ENCODE measurements at regions not wholly inside any gene's neighbourhood (a gene's known extent, or its start where the extent isn't known, plus 50 kb on each side); places are given as distances from the start of the nearest gene placed in this dataset.

DNA sequence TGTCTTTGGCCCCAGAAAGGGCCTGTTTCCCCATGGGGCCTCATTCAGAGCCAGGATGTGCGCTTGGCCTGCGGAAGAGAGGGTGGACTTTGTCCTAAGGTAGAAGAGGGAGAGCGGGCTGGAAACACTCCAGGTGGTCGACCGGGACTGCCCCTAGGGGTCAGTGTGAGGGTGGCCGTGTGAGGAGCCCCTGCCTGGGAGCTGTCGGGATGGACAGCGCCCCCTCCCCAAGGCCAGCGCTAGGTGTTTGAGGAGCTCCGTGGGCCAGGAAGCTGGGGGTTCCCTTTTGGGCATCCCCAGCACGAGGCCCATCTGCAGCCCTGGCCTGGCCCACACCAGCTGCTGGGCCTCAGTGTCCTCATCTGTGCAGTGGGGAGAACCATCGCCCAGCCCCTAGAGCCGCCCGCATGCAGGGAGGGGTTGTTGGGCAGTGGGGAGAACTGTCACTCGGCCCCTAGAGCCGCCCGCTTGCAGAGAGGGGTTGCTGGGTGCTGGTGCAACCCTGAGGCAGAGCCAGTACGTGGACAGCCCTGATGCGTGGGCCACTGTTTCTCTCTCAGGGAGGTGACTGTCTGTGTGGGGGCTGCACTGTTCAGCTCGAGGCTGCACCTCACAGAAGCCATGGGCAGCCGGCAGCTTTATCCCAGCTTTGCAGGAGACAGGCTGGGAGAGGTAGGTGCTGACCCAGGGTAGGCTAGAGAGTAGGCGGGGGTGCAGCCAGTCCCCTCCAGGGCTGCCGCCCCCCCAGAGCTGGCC is 1319.9 kb downstream of the BRD1 start:
- ATAC-seq: no peak
- TF ChIP-seq ESRRG (CRISPR knock-in tag; IDR thresholded peaks at IDR 0.05) (no peak), TOX (CRISPR knock-in tag; IDR thresholded peaks at IDR 0.05; ENCODE audit: borderline replicate concordance) (no peak), SNAI2 (CRISPR knock-in tag; IDR thresholded peaks at IDR 0.05) (no peak), ZNF565 (CRISPR knock-in tag; conservative IDR thresholded peaks at IDR 0.05; ENCODE audit: low read depth) (no peak)

- no peak for TF ChIP-seq SNAI2 (CRISPR knock-in tag; IDR thresholded peaks at IDR 0.05)
- TF ChIP-seq BACH2 (CRISPR knock-in tag; IDR thresholded peaks at IDR 0.05; ENCODE audit: borderline replicate concordance): no peak
- no peak for TF ChIP-seq ZNF565 (CRISPR knock-in tag; conservative IDR thresholded peaks at IDR 0.05; ENCODE audit: low read depth)
- TF ChIP-seq ESRRG (CRISPR knock-in tag; IDR thresholded peaks at IDR 0.05): no peak
- no peak for ATAC-seq
Observed at GRCh38 chr22:48507171-48507570, 1320.5 kb downstream of the BRD1 start.

DNA sequence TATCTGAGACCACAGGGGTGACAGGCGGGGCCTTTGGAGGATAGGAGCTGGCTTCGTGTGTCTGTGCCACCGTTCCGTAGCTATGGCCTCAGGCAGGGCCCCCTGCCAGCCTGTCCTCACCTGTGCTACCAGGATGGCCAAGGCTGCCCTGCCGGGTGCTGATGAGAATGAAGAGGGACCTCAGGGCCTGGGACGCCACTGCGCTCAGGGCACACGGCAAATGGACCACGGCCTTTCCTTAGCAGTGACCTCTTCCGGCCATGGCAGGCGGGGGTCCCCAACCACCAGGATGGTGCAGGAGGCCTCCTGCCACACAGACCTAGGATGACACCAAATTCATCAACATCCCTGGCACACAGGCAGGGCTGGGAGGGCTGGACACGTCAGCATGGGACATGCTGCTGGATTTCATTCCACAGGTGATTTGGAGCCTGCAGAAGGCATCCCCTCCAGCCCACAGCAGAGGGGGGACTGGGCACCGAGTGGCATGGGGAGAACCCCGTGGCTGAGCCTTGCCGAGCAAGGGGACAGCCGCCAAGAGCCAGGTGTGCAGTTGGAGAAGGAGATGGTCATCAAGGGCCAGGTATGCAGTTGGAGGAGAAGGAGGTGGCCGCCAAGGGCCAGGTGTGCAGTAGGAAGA is 1321.0 kb downstream of the BRD1 start:
- ATAC-seq: no peak
- no peak for TF ChIP-seq TOX (CRISPR knock-in tag; IDR thresholded peaks at IDR 0.05; ENCODE audit: borderline replicate concordance)
- no peak for TF ChIP-seq PATZ1 (CRISPR knock-in tag; IDR thresholded peaks at IDR 0.05; ENCODE audit: borderline replicate concordance)
- no peak for TF ChIP-seq BACH2 (CRISPR knock-in tag; IDR thresholded peaks at IDR 0.05; ENCODE audit: borderline replicate concordance)
- no peak for TF ChIP-seq ZC3H10 (CRISPR knock-in tag; IDR thresholded peaks at IDR 0.05)
- no peak for TF ChIP-seq ISL1 (CRISPR knock-in tag; IDR thresholded peaks at IDR 0.05)
- TF ChIP-seq RARB (CRISPR knock-in tag; IDR thresholded peaks at IDR 0.05): no peak
- TF ChIP-seq PPARA (CRISPR knock-in tag; IDR thresholded peaks at IDR 0.05; ENCODE audit: borderline replicate concordance): no peak
- TF ChIP-seq ZNF8 (CRISPR knock-in tag; IDR thresholded peaks at IDR 0.05): no peak
- TF ChIP-seq POU6F1 (CRISPR knock-in tag; IDR thresholded peaks at IDR 0.05; ENCODE audit: borderline replicate concordance, low read depth): no peak
- no peak for TF ChIP-seq OSR1 (CRISPR knock-in tag; IDR thresholded peaks at IDR 0.05)
- TF ChIP-seq ARNTL (CRISPR knock-in tag; IDR thresholded peaks at IDR 0.05; ENCODE audit: borderline replicate concordance, low read depth): no peak

GRCh38 chr22:48505891-48506290 is 1321.8 kb downstream of the BRD1 start:
- no peak for ATAC-seq
- no peak for TF ChIP-seq ISL1 (CRISPR knock-in tag; IDR thresholded peaks at IDR 0.05)
- TF ChIP-seq ESRRG (CRISPR knock-in tag; IDR thresholded peaks at IDR 0.05): no peak
- no peak for TF ChIP-seq ARNTL (CRISPR knock-in tag; IDR thresholded peaks at IDR 0.05; ENCODE audit: borderline replicate concordance, low read depth)
- no peak for TF ChIP-seq POU6F1 (CRISPR knock-in tag; IDR thresholded peaks at IDR 0.05; ENCODE audit: borderline replicate concordance, low read depth)
- no peak for TF ChIP-seq RARB (CRISPR knock-in tag; IDR thresholded peaks at IDR 0.05)
- TF ChIP-seq CSDC2 (CRISPR knock-in tag; IDR thresholded peaks at IDR 0.05): no peak
- TF ChIP-seq ZNF565 (CRISPR knock-in tag; conservative IDR thresholded peaks at IDR 0.05; ENCODE audit: low read depth): no peak
- TF ChIP-seq, protein P1, sequence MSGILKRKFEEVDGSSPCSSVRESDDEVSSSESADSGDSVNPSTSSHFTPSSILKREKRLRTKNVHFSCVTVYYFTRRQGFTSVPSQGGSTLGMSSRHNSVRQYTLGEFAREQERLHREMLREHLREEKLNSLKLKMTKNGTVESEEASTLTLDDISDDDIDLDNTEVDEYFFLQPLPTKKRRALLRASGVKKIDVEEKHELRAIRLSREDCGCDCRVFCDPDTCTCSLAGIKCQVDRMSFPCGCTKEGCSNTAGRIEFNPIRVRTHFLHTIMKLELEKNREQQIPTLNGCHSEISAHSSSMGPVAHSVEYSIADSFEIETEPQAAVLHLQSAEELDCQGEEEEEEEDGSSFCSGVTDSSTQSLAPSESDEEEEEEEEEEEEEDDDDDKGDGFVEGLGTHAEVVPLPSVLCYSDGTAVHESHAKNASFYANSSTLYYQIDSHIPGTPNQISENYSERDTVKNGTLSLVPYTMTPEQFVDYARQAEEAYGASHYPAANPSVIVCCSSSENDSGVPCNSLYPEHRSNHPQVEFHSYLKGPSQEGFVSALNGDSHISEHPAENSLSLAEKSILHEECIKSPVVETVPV (CRISPR knock-in tag; IDR thresholded peaks at IDR 0.05): no peak
- no peak for TF ChIP-seq BACH2 (CRISPR knock-in tag; IDR thresholded peaks at IDR 0.05; ENCODE audit: borderline replicate concordance)
- TF ChIP-seq, protein P2, sequence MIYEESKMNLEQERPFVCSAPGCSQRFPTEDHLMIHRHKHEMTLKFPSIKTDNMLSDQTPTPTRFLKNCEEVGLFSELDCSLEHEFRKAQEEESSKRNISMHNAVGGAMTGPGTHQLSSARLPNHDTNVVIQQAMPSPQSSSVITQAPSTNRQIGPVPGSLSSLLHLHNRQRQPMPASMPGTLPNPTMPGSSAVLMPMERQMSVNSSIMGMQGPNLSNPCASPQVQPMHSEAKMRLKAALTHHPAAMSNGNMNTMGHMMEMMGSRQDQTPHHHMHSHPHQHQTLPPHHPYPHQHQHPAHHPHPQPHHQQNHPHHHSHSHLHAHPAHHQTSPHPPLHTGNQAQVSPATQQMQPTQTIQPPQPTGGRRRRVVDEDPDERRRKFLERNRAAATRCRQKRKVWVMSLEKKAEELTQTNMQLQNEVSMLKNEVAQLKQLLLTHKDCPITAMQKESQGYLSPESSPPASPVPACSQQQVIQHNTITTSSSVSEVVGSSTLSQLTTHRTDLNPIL (CRISPR knock-in tag; IDR thresholded peaks at IDR 0.05; ENCODE audit: low read depth): no peak
- no peak for TF ChIP-seq TOX (CRISPR knock-in tag; IDR thresholded peaks at IDR 0.05; ENCODE audit: borderline replicate concordance)
- TF ChIP-seq ZFP3 (CRISPR knock-in tag; IDR thresholded peaks at IDR 0.05): no peak
- no peak for TF ChIP-seq TSHZ2 (CRISPR knock-in tag; IDR thresholded peaks at IDR 0.05)
- TF ChIP-seq PPARA (CRISPR knock-in tag; IDR thresholded peaks at IDR 0.05; ENCODE audit: borderline replicate concordance): no peak
- TF ChIP-seq ZC3H10 (CRISPR knock-in tag; IDR thresholded peaks at IDR 0.05): no peak
- TF ChIP-seq ZNF70 (CRISPR knock-in tag; IDR thresholded peaks at IDR 0.05): no peak
- no peak for TF ChIP-seq PATZ1 (CRISPR knock-in tag; IDR thresholded peaks at IDR 0.05; ENCODE audit: borderline replicate concordance)

Data from SK-N-SH treated with all-trans-retinoic acid at 6 μM for 48 hours (cell line).